IPS-NIHi7 (cell line): ENCODE measurements at regions not wholly inside any gene's neighbourhood (a gene's known extent, or its start where the extent isn't known, plus 50 kb on each side); places are given as distances from the start of the nearest gene placed in this dataset.

ENCODE experiments used
- DNase-seq: peaks from one replicate; pipeline ENCODE4 v3.0.0; 2012; ENCODE audit warnings: mixed read lengths; ENCODE audit errors: extremely low spot score

DNA sequence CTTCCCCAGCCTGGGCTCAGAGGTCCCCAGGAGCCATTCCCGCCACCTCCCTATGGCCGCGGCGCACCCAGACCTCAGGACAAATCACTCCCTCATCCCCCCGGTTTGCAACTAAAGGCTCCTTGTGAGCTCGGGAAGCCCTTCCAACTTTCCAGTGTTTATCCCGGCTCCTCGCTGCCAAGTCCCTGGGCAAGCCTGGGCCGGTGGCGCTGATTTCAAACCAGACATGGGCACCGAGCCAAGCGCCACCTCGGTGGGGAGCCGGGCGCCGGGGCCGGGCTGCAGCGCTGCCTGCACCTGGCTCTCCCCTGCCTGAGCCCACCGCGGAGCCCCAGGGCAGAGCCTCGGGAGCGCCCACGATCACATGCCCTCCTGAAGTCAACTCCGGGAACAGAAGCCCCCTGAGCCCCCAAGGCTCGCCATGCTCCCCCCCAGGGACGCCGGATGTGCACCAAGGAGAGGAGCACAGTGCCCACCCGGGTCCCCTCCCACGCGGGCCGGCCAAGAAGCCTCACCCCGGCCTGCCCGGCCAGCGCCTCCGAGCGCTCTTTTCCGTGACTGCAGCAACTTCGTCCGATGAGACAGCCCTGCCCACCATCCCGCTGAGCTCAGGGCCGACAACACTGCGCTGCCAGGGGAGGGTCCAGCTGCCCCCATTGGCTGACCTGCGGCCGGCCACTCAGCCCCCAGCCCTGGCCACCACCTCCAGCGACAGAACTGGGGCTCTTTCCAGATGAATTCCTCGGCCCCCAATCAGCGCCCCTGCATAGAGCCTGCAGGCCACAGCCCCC, 50.0 kb downstream of the NCOR2 start:
- no peak for DNase-seq

DNA sequence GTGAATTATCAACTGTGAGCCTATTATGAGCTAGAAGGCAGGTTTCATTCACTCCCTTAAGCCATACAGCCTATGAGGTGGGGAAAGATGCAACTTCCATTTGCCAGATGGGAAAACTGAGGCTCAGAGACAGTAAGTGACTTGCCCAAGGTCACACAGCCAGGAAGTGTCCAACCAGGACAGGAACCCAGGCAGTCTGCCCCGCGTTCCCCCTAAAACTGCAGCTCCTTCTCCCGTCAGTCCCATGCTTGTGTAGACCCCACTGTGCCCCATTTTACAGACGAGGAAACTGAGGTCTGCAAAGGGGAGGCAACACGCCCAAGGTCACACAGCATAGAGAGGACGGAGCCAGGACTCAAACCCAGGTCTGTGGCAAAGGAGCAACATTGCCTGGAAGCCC, 50.6 kb downstream of the NCOR2 start:
- DNase-seq, result no peak

DNA sequence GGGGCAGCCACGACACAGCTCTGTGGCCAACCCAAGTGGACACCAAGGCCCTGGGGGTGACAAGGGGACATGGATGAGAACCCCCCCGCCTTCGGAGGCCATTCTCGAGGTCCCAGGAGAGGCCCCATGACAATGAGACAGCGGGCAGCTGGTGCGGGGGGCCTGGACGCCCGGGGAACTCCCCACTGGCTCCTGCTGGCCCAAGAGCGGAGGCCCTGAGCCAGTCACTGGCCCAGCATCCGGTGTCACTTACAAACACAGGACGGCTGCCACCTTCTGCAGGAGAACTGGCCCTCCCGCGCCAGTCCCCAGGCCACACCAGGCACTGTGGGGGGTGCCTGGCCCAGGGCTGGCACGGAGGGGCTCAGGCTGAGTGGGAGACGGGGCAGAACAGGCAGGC, 51.4 kb downstream of the NCOR2 start:
- DNase-seq, result no peak

DNA sequence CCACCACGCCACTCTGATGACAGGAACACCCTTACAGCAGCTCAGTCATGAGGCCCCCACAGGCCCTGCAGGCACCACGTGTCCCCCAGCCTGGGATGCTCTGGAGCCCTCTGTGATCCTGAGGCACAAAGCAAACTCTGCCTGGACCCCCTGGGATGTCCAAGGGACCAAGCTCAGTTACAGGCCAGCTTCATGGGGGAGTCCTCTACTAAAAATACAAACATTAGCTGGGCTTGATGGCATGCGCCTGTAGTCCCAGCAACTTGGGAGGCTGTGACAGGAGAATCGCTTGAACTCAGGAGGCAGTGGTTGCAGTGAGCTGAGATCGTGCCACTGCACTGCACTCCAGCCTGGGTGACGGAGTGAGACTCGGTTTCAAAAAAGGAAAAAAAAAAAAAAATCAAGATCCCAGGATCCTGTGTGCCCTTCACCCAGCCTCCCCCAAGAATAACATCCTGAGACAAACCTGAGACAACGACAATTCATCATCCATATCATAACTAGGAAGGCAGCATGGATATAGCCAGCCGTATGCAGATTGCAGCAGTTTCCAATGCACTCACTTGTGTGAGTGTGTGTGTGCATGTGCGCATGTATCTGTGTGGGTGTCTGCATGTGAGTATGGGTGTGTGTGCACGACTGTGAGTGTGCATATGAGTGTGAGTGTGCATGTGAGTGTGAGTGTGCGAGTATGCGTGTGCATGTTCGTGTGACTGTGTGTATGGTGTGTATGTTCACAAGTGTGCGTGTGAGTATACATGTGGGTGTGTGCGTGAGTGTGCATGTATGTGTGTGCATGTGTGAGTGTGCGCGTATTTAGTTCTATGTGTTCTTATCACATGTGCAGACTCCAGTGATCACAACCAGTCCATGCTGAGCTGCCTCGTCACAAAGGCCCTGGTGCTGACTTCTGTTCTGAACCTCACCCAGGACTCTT, 52.1 kb downstream of the NCOR2 start:
- DNase-seq, result no peak

DNA sequence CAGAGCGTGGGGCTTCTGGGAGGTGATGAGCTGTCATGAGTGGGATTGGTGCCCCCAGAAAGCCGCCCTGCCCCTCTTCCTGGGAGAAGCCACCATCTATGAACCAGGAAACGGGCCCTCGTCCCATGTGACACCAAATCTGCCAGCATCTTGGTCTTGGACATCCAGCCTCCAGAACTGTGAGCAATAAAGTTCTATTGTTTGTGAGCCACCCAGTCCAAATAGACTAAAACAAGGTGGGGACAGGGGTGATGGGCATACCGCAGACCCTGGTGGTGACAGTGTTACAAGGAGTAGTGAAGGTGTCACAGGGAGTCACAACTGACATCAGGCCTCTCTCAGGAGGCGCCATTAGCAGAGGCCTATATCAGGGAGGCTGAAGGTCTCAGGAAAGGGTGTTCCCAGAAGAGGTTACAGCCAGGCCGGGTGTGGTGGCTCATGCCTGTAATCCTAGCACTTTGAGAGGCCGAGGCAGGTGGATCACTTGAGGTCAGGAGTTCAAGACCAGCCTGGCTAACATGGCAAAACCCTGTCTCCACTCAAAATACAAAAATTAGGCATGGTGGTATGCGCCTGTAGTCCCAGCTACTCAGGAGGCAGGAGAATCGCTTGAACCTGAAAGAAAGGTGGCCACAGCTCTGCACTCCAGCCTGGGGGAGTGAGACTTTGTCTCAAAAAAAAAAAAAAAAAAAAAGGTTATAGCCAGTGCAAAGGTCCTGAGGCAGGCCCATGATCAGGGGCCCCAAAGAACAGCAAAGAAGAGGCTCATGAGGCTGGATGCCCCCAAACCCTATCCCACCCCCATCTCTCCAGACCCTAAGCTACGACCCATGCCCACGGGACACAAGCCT, 53.0 kb downstream of the NCOR2 start:
- DNase-seq, result no peak

DNA sequence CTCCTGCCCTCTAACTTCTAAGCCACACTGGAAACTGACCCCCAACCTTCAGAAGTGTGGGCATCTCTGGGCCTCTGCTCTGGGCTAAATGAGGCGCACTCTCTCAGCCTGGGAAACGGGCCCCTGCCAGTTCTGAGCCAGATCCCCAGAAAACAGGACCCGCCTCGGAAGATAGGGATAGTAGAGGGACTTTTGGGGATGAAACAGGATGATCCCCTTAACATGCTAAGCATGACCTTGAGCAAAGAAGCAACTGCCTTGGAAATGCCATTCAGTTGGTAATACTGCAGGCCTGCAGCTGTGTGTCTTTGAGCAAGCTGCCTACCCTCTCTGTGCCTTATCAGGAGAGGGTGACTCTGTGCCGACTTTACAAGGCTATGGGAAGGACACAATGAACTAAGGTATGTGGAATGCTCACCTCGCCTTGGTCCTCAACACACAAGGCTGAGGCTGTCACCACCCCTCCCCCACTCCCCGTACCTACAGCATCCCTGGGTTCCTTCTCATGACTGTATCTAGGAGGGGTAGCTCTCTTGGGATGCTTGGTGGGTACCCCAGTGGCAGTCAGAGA, 54.0 kb downstream of the NCOR2 start:
- peak; percentile 68 for DNase-seq

DNA sequence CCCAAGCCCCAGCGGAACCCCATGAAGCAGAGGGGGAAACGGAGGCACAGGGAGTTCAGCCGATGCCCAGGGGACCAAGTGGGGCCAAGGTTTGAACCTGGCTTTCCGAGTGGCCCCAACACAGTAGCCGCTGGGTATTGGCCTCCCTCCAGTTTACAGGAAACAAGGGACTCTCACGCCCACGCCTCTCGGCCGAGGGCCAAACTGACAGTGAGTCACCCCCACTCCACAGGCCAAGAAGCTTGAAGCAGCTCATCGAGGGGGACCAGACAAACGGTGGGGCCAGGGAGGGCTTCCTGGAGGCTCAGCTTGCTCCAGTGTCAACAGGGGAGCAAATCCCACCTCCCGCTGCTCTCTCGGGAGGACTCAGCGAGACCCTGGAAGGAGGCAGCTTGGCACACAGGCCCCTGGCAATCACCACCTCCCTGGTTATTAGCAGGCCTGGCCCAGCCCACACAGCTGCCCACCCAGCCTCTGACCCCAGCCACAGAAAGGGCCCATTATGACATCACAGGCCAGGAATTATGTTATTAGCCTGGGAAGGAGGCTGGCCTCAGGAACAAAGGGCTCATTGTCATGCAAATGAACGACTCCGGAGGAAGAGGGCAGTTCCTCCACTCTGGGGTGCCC, 54.6 kb downstream of the NCOR2 start:
- DNase-seq, result peak; percentile 83

DNA sequence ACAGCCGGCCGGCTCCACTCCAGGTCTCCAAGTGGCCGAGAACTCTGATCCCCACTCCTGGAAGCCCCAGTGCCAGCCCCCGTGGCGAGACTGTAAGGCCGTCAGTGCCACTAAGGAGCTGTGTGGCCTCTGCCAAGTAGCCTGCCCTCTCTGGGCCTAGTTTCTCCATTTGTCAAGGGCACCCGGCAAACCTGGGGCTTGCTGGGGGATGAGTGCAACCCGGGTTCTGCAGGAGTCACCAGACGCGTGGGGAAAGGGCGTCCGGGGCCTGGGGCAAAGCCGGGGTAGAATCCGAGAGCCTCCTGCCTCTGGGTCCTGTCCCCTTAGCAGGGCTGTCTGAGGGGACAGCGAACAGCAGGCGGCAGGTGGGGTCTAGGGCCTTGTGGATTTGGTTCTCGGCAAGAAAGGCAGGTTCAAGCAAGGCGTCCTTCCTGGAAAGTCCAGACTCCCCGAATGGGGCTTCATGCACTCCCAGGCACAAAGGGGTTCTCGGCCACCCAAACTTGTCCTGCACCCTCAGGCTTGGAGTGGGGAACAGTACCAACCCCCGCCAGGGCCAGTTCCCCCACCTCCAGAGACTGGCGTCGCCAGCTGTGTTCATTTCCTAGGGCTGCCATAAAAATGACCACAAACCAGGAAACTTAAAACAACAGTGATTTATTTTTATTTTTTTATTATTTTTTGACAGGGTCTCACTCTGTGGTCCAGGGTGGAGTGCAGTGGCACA, 56.0 kb downstream of the NCOR2 start:
- no peak for DNase-seq

DNA sequence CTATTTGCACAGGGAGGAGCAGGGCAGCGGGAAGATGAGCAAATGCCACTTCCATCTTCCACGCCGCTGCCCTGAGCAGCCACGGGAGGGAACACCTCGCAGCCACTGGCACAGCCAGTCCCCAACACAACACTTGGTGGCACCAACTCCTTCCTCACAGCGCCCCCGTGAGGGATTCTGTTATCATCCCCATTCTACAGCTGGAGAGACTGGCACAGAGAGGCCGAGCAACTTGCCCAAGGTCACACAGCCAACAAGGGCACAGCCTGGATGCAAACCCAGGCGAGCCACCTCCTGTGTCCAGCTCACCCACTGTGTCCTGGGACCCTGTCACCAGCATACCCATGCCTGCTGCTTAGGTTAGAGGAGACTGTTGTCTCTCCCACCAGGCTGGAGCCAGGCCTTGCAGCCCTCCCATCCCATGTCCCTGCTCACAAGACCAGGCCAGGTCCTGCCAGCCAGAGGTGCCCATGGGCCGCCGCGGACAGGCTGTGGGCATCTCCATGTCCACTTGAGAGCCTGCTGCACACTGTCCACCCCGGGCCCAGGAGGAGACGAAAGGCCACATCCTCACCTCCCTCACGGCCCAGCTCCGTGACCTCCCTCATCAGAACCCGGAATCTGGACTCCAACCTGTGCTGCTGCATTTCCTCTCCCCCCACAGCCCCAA, 57.0 kb downstream of the NCOR2 start:
- DNase-seq, result no peak

DNA sequence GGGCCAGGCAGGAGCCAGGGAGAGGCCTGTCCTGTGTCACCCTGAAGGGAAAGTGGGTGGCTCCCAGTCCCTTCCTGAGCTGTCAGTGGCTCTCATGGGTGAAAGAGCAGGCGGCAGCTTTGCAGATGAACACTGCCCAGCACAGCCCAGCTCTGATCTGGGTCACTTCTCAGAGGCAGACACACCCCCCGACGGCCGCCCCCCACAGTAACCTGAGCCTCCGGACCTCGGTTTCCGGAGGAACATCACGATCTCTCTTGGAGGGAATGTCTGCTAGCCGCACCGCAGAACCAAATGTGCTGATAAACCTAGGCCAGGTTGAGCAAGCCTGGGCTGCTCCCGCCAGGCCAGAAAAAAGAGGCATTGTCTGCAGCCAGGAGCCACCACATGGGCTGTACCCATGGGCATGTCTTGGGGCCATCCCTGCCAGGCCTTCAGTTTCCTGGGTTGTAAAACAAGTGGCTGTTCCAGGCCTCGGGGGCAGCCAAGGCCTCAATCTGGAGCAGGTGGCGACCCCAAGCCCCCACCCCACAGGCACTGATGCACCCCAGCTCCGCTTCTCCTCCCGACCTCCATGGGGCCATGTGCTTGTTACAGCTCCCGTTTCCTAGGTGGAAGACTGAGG, 57.6 kb downstream of the NCOR2 start:
- DNase-seq, result no peak

DNA sequence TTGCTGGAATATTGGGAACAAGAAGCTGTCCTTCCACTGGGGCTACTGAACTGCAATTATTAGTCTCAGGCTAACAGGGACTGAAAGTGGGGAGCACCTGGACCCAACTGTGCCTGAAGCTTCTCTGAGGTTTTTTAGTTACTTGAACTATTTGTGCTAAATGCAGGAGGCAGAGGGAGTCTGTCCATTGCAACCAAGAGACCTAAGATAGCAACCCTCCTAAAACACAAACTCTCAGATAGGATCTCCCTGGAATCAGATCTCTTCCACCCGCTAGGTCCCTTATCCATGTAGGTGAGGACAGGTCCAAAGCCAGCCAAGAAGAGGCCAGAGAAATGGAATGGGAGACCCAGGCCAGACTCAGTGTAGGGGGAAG, 58.1 kb downstream of the NCOR2 start:
- DNase-seq, result no peak

DNA sequence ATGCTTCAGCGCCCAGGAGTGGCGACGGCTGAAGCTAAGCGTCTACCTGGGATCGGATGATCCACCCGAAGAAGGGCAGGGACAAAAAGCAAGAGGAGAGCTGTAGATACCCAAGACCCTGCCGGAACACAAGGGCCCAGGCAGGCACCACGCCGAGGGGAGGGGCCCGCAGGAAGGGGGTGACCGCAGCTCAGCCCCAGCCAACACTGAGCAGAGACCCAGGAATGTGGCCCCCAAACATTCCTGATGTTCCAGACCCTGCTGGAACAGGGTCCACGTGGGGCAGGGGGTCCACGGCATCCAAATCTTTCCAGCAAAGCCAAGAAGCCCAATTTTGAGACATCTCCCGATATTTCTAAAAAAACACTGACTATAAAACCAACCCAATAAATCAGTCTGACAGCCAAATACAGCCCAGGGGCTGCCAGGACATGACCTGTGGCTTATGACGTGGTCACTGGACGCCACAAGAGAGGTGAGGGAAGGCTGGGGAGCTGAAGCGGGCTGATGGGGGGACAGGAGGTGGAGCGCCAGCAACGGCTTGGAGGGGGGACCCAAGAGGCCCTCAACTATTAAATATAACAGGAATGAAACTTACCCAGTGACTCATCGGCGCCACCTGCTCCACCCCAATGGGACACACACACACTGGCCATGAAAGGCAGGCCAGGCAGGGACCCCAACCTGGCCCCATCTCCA, 58.9 kb downstream of the NCOR2 start:
- no peak for DNase-seq

DNA sequence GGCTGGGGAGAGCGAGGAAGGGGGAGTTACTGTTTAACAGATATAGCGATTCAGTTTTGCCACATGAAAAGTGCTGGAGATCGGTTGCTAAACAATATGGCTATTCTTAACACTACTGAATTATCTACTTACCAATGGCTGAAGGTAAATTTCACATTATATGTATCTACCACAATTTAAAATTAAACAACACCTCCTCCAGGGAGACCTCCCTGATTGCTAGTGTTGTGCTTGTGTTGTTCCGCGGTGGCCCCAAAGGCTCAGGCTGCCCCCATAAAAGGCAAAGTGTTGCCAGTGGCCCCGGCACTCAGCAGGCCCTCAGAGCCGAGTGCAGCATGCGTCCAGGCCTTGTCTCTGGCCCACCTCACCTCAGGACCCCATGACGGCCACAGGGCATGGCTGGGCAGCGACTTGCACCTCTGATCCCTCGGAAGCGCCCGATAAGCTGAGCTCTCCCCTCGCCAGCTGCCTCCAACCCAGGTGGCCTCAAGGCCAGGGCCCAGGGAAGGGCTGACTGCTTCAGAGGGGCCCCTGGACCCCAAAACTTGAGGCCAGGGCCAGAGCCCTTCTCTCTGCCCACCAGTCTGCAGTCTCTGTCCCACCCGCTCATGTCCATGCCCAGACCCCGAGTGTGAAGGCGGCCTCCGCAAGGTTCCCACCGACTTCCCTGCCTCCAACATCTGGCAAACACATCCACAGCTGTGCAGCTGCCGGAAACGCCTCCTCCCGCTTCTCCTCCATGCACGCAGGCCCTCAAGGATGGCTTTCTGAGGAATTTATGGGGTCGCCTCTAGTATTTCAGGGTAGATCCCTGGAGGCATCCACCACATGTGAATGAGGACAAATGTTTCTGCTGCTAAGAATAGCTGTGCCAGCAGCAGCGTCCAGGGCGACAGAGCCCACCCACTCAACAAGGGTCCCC, 60.0 kb downstream of the NCOR2 start:
- DNase-seq, result no peak

DNA sequence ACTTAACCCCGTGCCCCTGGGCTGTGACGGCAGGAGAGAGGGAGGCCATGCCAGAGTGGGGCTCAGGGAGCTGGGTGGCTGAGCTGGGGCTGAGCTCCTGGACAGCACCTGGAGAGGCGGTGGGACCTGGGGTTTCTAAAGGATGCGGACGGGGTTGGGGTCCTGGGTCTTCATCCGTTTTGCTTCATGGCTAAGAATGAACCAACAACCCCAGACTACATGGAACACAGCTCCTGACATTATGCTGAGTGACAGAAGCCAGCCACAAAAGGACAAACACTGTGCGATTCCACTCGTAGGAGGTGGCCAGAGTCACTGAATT, 60.6 kb downstream of the NCOR2 start:
- no peak for DNase-seq

DNA sequence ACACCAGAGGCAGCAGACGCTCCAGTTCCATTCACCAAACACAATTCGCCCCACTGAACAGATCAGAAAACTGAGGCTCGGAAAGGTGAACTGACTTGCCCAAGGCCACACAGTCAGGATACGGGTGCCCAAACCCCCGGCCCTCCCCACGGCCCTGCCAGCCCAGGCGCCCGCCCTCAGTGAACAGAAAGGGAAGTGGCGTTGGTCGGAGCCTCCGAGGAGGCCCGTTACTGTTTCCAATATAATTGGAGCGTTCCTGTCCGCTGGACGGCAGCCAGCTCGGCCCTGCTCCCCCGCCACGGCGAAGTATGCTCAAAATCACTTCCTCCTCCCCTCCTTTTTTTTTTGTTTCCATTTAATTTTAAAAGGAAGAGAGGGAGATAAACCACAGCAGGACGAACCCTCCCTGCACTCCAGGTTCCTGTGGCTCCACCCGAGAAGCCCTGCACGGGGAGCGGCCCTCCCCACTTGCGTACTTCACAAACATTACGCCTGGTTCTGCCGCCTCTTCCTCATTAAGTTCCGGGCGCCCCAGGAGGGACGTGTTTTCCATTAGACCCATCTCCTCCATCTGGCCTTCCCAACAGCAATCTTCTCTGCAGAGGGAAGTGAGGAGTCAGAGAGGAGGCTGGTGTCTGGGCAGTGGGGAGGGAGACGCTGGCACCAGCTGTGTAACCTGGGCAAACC, 61.1 kb downstream of the NCOR2 start:
- no peak for DNase-seq

DNA sequence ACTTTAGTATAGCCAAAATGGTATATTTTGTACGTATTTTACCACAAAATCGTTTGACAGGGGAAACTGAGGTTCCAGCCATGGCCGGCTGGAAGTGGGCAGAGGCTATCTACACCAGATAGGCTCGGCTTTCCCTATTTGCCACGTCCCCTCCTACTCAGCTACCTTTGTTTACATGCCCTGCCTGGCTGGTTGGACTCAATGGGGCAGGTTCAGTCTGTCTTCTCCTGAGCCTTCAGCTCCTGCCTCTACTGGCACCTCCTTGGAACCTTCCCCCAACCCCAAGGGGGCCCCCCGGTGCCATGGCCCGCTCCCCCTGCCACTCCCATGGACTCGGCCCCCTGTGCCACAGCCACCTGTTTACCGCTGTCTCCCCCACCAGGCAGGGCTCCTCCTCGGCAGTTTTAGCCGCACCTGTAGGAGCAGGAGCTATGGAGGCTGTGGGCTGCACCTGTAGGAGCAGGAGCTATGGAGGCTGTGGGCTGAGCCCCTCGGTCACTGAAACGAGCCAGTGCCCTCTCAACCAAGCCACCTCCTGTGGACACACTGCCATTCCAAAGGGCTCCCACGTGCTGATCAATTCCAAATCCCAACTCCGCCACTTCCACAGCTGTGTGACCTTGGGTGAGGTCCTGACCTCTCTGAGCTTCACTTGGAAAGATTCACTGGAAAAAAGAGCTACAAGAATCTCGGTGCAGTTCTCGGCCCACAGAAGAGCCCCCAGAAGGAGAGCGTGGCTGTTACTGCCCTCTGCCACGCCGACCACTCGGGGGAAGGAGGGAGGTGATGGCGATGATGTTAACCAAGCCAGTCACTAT, 62.2 kb downstream of the NCOR2 start:
- no peak for DNase-seq
